HG02623 (cell line): ENCODE measurements at regions not wholly inside any gene's neighbourhood (a gene's known extent, or its start where the extent isn't known, plus 50 kb on each side); places are given as distances from the start of the nearest gene placed in this dataset.
"Not testable (repeated sequence)": the region's sequence is repeated elsewhere in the genome, so short reads cannot be mapped to it uniquely, and the experiment has no call there.

Experiments
- ATAC-seq: cut with Tn5 transposase; IDR thresholded peaks from one replicate; pipeline ENCODE4 v1.9.1; 2021; ENCODE audit warnings: moderate library complexity; ENCODE audit not compliant: unreplicated experiment

GRCh38 chr21:26331205-26331980 lies 160.8 kb upstream of the APP start:
- ATAC-seq = no peak

- ATAC-seq = no peak
Measured at GRCh38 chr21:26320596-26320995, 150.0 kb upstream of the APP start.

- ATAC-seq = no peak
Measured at GRCh38 chr21:26307640-26308039, 137.1 kb upstream of the APP start.

GRCh38 chr21:26297851-26298250 lies 127.3 kb upstream of the APP start:
- no peak for ATAC-seq

- no peak for ATAC-seq
Measured at GRCh38 chr21:26293141-26293946, 122.8 kb upstream of the APP start.

GRCh38 chr21:26288026-26288425 lies 117.5 kb upstream of the APP start:
- ATAC-seq = no peak

- ATAC-seq = no peak
Measured at GRCh38 chr21:26284531-26284930, 114.0 kb upstream of the APP start.

- no peak for ATAC-seq
Measured at GRCh38 chr21:26282058-26282457, 111.5 kb upstream of the APP start.

GRCh38 chr21:26281506-26281905 lies 110.9 kb upstream of the APP start:
- ATAC-seq = no peak

- no peak for ATAC-seq
Measured at GRCh38 chr21:26280775-26281174, 110.2 kb upstream of the APP start.

- no peak for ATAC-seq
Measured at GRCh38 chr21:26280148-26280547, 109.6 kb upstream of the APP start.

GRCh38 chr21:26275801-26276200 lies 105.2 kb upstream of the APP start:
- ATAC-seq = no peak

GRCh38 chr21:26273686-26274313 lies 103.2 kb upstream of the APP start:
- ATAC-seq = no peak

GRCh38 chr21:26267389-26267788 lies 96.8 kb upstream of the APP start:
- ATAC-seq = no peak

- ATAC-seq = no peak
Measured at GRCh38 chr21:26246073-26246472, 75.5 kb upstream of the APP start.

GRCh38 chr21:26245428-26245827 lies 74.9 kb upstream of the APP start:
- ATAC-seq = no peak

- ATAC-seq = no peak
Measured at GRCh38 chr21:26238646-26239045, 68.1 kb upstream of the APP start.

- ATAC-seq = no peak
Measured at GRCh38 chr21:26236281-26236680, 65.7 kb upstream of the APP start.

- not testable (repeated sequence) for ATAC-seq
Measured at GRCh38 chr21:26233297-26233696, 62.7 kb upstream of the APP start.

- ATAC-seq = not testable (repeated sequence)
Measured at GRCh38 chr21:26232491-26232890, 61.9 kb upstream of the APP start.

- no peak for ATAC-seq
Measured at GRCh38 chr21:26227130-26227529, 56.6 kb upstream of the APP start.

- ATAC-seq = no peak
Measured at GRCh38 chr21:26226724-26227123, 56.2 kb upstream of the APP start.
